SK-N-SH (cell line): ENCODE measurements at regions not wholly inside any gene's neighbourhood (a gene's known extent, or its start where the extent isn't known, plus 50 kb on each side); places are given as distances from the start of the nearest gene placed in this dataset.

Source experiments
- CTCF ChIA-PET: fragments of 300-600, 350-600 bp; formaldehyde crosslinking; extraction: SDS; loops from one replicate; lab custom pipeline; 2021; lab: Yijun Ruan, JAX
- POLR2A ChIA-PET: fragments of 350-600 bp; sonication (Branson Sonifier 250); formaldehyde crosslinking; extraction: SDS; loops from one replicate; lab custom pipeline; 2020; ENCODE audit warnings: antibody characterized with exemption, inconsistent platforms; lab: Yijun Ruan, JAX
- DNase-seq: peaks from one replicate; pipeline ENCODE4 v3.0.0; 2012
- H2AFZ ChIP-seq: fragments of 200-600 bp; sonication (generic); 2 replicates; pipeline ENCODE4 v1.8.1; 2016; ENCODE audit warnings: antibody characterized with exemption, mild to moderate bottlenecking, low read depth
- H3F3A ChIP-seq: fragments of 200-600 bp; sonication (generic); replicated peaks from 2 replicates; pipeline ENCODE3; 2016; ENCODE audit warnings: antibody characterized with exemption, mild to moderate bottlenecking; ENCODE audit not compliant: insufficient read depth
- H3K27ac ChIP-seq, 2 experiments: fragments of 200-500 bp in 1 of 2; fragments of 200-600 bp in 1 of 2; sonication (Bioruptor generic) in 1 of 2; sonication (generic), shearing (Covaris generic) in 1 of 2; 2 replicates each; pipeline versions ENCODE4 v1.5.1 to v1.6.1; 2014 to 2016; ENCODE audit warnings: low read depth in 2 of 2, inconsistent platforms in 1 of 2, low read length in 1 of 2, mild to moderate bottlenecking in 1 of 2, mixed read lengths in 1 of 2
- H3K27me3 ChIP-seq: fragments of 200-600 bp; sonication (generic), shearing (Covaris generic); 2 replicates; pipeline ENCODE4 v1.6.1; 2016; ENCODE audit warnings: mixed run types; ENCODE audit not compliant: insufficient read depth
- H3K36me3 ChIP-seq, 2 experiments: fragments of 200-500 bp in 1 of 2; fragments of 200-600 bp in 1 of 2; sonication (Bioruptor generic) in 1 of 2; sonication (generic) in 1 of 2; replicated peaks in 1 of 2; 2 replicates each; pipeline versions ENCODE3 to v1.5.1; 2014 to 2016; ENCODE audit warnings: low read length in 1 of 2, mild to moderate bottlenecking in 1 of 2; ENCODE audit not compliant: insufficient read depth in 2 of 2, control insufficient read depth in 1 of 2
- H3K4me1 ChIP-seq, 2 experiments: fragments of 200-500 bp in 1 of 2; fragments of 200-600 bp in 1 of 2; sonication (Bioruptor generic) in 1 of 2; sonication (generic), shearing (Covaris generic) in 1 of 2; 2 replicates each; pipeline versions ENCODE4 v1.5.1 to v1.6.1; 2014 to 2016; ENCODE audit warnings: low read depth in 1 of 2, low read length in 1 of 2, mixed run types in 1 of 2; ENCODE audit not compliant: insufficient read depth in 2 of 2, control insufficient read depth in 1 of 2
- H3K4me2 ChIP-seq: fragments of 200-600 bp; sonication (generic), shearing (Covaris generic); 2 replicates; pipeline ENCODE4 v1.6.1; 2017; ENCODE audit warnings: mixed run types
- H3K4me3 ChIP-seq, 2 experiments: fragments of 200-500 bp in 1 of 2; fragments of 200-600 bp in 1 of 2; sonication (Bioruptor generic) in 1 of 2; sonication (generic), shearing (Covaris generic) in 1 of 2; 2 replicates each; pipeline versions ENCODE4 v1.5.1 to v1.8.1; 2014 to 2016; ENCODE audit warnings: low read depth in 2 of 2, inconsistent platforms in 1 of 2, low read length in 1 of 2, mild to moderate bottlenecking in 1 of 2, mixed read lengths in 1 of 2, moderate library complexity in 1 of 2
- H3K79me2 ChIP-seq: fragments of 200-600 bp; sonication (generic); 2 replicates; pipeline ENCODE4 v1.8.1; 2017; ENCODE audit warnings: mild to moderate bottlenecking; ENCODE audit not compliant: insufficient read depth
- H3K9ac ChIP-seq: fragments of 200-600 bp; sonication (generic); 2 replicates; pipeline ENCODE4 v1.6.1; 2017; ENCODE audit warnings: mixed run types
- H3K9me2 ChIP-seq: fragments of 200-600 bp; sonication (generic); 2 replicates; pipeline ENCODE4 v1.6.1; 2017; ENCODE audit warnings: mixed run types
- H3K9me3 ChIP-seq: fragments of 200-600 bp; sonication (generic); 2 replicates; pipeline ENCODE4 v1.6.1; 2017; ENCODE audit warnings: mixed run types, mild to moderate bottlenecking, moderate library complexity
- H4K20me1 ChIP-seq: fragments of 200-600 bp; sonication (generic); 2 replicates; pipeline ENCODE4 v1.6.1; 2017; ENCODE audit warnings: mild to moderate bottlenecking, mixed run types; ENCODE audit not compliant: insufficient read depth
- ELF1 ChIP-seq: IDR thresholded peaks from 2 replicates; pipeline ENCODE4 v1.4.0; 2012
- EZH2phosphoT487 ChIP-seq: fragments of 200-600 bp; sonication (generic); IDR thresholded peaks from 2 replicates; pipeline ENCODE4 v1.6.1; 2017; ENCODE audit warnings: low read depth, mixed run types, mild to moderate bottlenecking, antibody characterized with exemption, moderate library complexity, borderline replicate concordance
- FOSL2 ChIP-seq: IDR thresholded peaks from 2 replicates; pipeline ENCODE4 v1.4.0; 2012; ENCODE audit warnings: low read depth, mild to moderate bottlenecking, moderate library complexity, borderline replicate concordance
- FOXJ3 ChIP-seq: sonication (generic); formaldehyde crosslinking; IDR thresholded peaks from 2 replicates; pipeline ENCODE4 v1.5.1; 2020; ENCODE audit warnings: mild to moderate bottlenecking, missing genetic modification reagents
- FOXM1 ChIP-seq: IDR thresholded peaks from 2 replicates; pipeline ENCODE4 v1.4.0; 2012; ENCODE audit warnings: low read depth, mild to moderate bottlenecking
- JUND ChIP-seq: IDR thresholded peaks from 2 replicates; pipeline ENCODE4 v1.4.0; 2012
- MEF2A ChIP-seq: IDR thresholded peaks from 2 replicates; pipeline ENCODE4 v1.4.0; 2012; ENCODE audit warnings: low read depth, borderline replicate concordance
- NFIC ChIP-seq: IDR thresholded peaks from 2 replicates; pipeline ENCODE4 v1.4.0; 2012; ENCODE audit warnings: borderline replicate concordance
- NRF1 ChIP-seq: IDR thresholded peaks from 2 replicates; pipeline ENCODE4 v1.6.1; 2012; ENCODE audit warnings: low read depth, mild to moderate bottlenecking, low read length
- POLR2AphosphoS5 ChIP-seq: IDR thresholded peaks from 2 replicates; pipeline ENCODE4 v1.6.1; 2012; ENCODE audit warnings: low read depth, low read length
- RAD21 ChIP-seq: IDR thresholded peaks from 2 replicates; pipeline ENCODE4 v1.6.1; 2012; ENCODE audit warnings: mild to moderate bottlenecking, low read length
- RXRA ChIP-seq: IDR thresholded peaks from 2 replicates; pipeline ENCODE4 v1.4.0; 2012; ENCODE audit warnings: low read depth, mild to moderate bottlenecking, borderline replicate concordance
- SIN3A ChIP-seq: IDR thresholded peaks from 2 replicates; pipeline ENCODE4 v1.6.1; 2012; ENCODE audit warnings: low read depth, mild to moderate bottlenecking, low read length, moderate library complexity, borderline replicate concordance
- TEAD4 ChIP-seq: IDR thresholded peaks from 2 replicates; pipeline ENCODE4 v1.4.0; 2012; ENCODE audit warnings: mild to moderate bottlenecking, borderline replicate concordance; ENCODE audit not compliant: insufficient read depth
- WGBS: methylation state at CpG from one replicate; pipeline ENCODE4 v1.1.6; 2017; ENCODE audit warnings: low lambda C conversion rate; 5-methylcytosine and 5-hydroxymethylcytosine counted together
- TF ChIP-seq, protein P1 (sequence below): IDR thresholded peaks from 2 replicates; pipeline ENCODE4 v1.4.0; 2012; ENCODE audit warnings: low read depth
- TF ChIP-seq, protein P2 (sequence below): IDR thresholded peaks from 2 replicates; pipeline ENCODE4 v1.4.0; 2012; ENCODE audit warnings: low read depth, borderline replicate concordance
- TF ChIP-seq, protein P3 (sequence below): IDR thresholded peaks from 2 replicates; pipeline ENCODE4 v1.6.1; 2012; ENCODE audit warnings: mild to moderate bottlenecking, low read depth, low read length, moderate library complexity
- TF ChIP-seq, protein P4 (sequence below): fragments of 200-600 bp; sonication (generic); IDR thresholded peaks from 2 replicates; pipeline ENCODE4 v1.6.1; 2017; ENCODE audit warnings: antibody characterized with exemption, mild to moderate bottlenecking, moderate library complexity
- TF ChIP-seq, protein P5 (sequence below): IDR thresholded peaks from 2 replicates; pipeline ENCODE4; 2012

DNA sequence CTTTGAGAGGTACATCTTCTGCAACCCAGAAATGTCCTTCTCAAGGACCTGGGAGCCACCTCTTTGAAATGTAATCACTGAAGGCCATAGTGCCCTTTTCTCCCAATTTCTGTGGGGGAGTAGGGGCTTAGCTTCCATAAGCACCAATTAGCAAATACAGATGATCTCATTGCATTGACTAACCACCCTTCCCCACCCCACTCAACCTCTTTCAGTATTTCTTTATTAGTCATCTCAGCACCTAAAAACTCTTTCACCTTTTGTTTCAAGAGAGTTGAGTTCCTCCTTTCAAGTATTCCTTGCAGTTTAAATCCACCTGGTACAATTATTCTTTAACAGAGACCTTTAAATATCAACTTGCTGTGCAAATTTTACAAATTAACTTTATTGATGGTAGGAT lies 1011.8 kb upstream of the CDH2 start:
- no peaks in the 10 kb centered on the region for H3K9me2 ChIP-seq
- TF ChIP-seq EZH2phosphoT487 (no peak), MEF2A (no peak), JUND (no peak), FOSL2 (no peak), FOXM1 (no peak), POLR2AphosphoS5 (no peak), RXRA (no peak)
- TF ChIP-seq, protein P1, sequence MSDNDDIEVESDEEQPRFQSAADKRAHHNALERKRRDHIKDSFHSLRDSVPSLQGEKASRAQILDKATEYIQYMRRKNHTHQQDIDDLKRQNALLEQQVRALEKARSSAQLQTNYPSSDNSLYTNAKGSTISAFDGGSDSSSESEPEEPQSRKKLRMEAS: no peak
- TF ChIP-seq, protein P2, sequence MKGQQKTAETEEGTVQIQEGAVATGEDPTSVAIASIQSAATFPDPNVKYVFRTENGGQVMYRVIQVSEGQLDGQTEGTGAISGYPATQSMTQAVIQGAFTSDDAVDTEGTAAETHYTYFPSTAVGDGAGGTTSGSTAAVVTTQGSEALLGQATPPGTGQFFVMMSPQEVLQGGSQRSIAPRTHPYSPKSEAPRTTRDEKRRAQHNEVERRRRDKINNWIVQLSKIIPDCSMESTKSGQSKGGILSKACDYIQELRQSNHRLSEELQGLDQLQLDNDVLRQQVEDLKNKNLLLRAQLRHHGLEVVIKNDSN: no peak
- TF ChIP-seq, protein P3, sequence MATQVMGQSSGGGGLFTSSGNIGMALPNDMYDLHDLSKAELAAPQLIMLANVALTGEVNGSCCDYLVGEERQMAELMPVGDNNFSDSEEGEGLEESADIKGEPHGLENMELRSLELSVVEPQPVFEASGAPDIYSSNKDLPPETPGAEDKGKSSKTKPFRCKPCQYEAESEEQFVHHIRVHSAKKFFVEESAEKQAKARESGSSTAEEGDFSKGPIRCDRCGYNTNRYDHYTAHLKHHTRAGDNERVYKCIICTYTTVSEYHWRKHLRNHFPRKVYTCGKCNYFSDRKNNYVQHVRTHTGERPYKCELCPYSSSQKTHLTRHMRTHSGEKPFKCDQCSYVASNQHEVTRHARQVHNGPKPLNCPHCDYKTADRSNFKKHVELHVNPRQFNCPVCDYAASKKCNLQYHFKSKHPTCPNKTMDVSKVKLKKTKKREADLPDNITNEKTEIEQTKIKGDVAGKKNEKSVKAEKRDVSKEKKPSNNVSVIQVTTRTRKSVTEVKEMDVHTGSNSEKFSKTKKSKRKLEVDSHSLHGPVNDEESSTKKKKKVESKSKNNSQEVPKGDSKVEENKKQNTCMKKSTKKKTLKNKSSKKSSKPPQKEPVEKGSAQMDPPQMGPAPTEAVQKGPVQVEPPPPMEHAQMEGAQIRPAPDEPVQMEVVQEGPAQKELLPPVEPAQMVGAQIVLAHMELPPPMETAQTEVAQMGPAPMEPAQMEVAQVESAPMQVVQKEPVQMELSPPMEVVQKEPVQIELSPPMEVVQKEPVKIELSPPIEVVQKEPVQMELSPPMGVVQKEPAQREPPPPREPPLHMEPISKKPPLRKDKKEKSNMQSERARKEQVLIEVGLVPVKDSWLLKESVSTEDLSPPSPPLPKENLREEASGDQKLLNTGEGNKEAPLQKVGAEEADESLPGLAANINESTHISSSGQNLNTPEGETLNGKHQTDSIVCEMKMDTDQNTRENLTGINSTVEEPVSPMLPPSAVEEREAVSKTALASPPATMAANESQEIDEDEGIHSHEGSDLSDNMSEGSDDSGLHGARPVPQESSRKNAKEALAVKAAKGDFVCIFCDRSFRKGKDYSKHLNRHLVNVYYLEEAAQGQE: no peak
- CTCF ChIA-PET: no interaction called here
- no peak overlapping the region for H3K27ac ChIP-seq
- no peaks in the 10 kb centered on the region for H3K79me2 ChIP-seq
- POLR2A ChIA-PET: no interaction called here
- H2AFZ ChIP-seq: no peak overlapping the region
- H3K9me3 ChIP-seq: no peaks in the 10 kb centered on the region
- H3K27me3 ChIP-seq: no peaks in the 10 kb centered on the region
- no peaks in the 10 kb centered on the region for H4K20me1 ChIP-seq
- DNase-seq: no peak
- H3K4me3 ChIP-seq: no peak overlapping the region
- no peaks in the 10 kb centered on the region for H3K36me3 ChIP-seq
- no peak overlapping the region for H3K4me2 ChIP-seq
- no peak overlapping the region for H3K9ac ChIP-seq
- no peaks in the 10 kb centered on the region for H3F3A ChIP-seq
- no peaks in the 10 kb centered on the region for H3K4me1 ChIP-seq

DNA sequence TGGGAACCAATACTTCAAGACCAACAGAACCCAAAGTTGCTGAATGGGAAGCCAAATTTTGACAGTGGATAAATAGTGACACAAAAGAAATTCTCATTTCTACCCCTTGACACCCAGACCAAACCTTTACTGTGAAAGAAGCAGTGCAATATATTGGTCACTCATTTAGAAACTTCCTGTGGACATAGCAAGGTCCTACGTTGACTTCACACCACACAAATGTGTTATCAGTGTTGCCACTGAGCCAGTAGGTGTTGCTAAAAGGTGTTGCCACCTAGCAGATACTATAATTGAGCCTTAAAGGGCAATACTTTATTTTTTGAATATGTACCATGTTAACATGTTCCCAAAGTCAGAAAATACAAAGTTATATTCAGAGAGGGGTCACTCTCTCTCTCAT lies 1008.9 kb upstream of the CDH2 start:
- 93% methylated on average over 1 of the region's 1 CpG for WGBS
- Histone ChIP-seq H3K79me2 (no peaks in the 10 kb centered on the region), H2AFZ (no peak overlapping the region), H3K9me2 (no peaks in the 10 kb centered on the region), H3K4me3 (no peak overlapping the region), H3K9ac (no peak overlapping the region), H4K20me1 (no peaks in the 10 kb centered on the region), H3K27ac (no peak overlapping the region), H3K4me2 (no peak overlapping the region), H3K9me3 (no peaks in the 10 kb centered on the region), H3K4me1 (peaks cover 0 to 6% of the 10 kb centered on the region in 2 experiments; a peak in 2 of 4 replicates), H3K27me3 (no peaks in the 10 kb centered on the region), H3F3A (peaks cover 17% of the 10 kb centered on the region), H3K36me3 (no peaks in the 10 kb centered on the region)
- CTCF ChIA-PET: no interaction called here
- DNase-seq: no peak
- POLR2A ChIA-PET: no interaction called here
- no peak for TF ChIP-seq ELF1
- no peak for TF ChIP-seq FOXJ3 (CRISPR knock-in tag)
- TF ChIP-seq POLR2AphosphoS5: no peak
- TF ChIP-seq RAD21: no peak
- TF ChIP-seq, protein P2: no peak
- no peak for TF ChIP-seq NFIC
- no peak for TF ChIP-seq MEF2A
- TF ChIP-seq, protein P4, sequence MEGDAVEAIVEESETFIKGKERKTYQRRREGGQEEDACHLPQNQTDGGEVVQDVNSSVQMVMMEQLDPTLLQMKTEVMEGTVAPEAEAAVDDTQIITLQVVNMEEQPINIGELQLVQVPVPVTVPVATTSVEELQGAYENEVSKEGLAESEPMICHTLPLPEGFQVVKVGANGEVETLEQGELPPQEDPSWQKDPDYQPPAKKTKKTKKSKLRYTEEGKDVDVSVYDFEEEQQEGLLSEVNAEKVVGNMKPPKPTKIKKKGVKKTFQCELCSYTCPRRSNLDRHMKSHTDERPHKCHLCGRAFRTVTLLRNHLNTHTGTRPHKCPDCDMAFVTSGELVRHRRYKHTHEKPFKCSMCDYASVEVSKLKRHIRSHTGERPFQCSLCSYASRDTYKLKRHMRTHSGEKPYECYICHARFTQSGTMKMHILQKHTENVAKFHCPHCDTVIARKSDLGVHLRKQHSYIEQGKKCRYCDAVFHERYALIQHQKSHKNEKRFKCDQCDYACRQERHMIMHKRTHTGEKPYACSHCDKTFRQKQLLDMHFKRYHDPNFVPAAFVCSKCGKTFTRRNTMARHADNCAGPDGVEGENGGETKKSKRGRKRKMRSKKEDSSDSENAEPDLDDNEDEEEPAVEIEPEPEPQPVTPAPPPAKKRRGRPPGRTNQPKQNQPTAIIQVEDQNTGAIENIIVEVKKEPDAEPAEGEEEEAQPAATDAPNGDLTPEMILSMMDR: no peak
- no peak for TF ChIP-seq NRF1
- no peak for TF ChIP-seq SIN3A
- no peak for TF ChIP-seq JUND
- no peak for TF ChIP-seq TEAD4
- TF ChIP-seq, protein P5, sequence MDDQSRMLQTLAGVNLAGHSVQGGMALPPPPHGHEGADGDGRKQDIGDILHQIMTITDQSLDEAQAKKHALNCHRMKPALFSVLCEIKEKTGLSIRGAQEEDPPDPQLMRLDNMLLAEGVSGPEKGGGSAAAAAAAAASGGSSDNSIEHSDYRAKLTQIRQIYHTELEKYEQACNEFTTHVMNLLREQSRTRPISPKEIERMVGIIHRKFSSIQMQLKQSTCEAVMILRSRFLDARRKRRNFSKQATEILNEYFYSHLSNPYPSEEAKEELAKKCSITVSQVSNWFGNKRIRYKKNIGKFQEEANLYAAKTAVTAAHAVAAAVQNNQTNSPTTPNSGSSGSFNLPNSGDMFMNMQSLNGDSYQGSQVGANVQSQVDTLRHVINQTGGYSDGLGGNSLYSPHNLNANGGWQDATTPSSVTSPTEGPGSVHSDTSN: no peak
